Chondrocyte (in vitro differentiated cells): ENCODE measurements at regions not wholly inside any gene's neighbourhood (a gene's known extent, or its start where the extent isn't known, plus 50 kb on each side); places are given as distances from the start of the nearest gene placed in this dataset.
A peak's percentile ranks its signal among the peaks of the same experiment; 100 is the strongest.

Experiments
- DNase-seq: peaks from one replicate; pipeline ENCODE4 v3.0.0; 2021; ENCODE audit warnings: mixed read lengths, low spot score
- H3K27ac Mint-ChIP-seq: one replicate; pipeline ENCODE4 v1.8.0; 2021; ENCODE audit warnings: mild to moderate bottlenecking, moderate library complexity, mixed read lengths; ENCODE audit not compliant: unreplicated experiment
- H3K27me3 Mint-ChIP-seq: 2 replicates; pipeline ENCODE4 v1.8.0; 2021; ENCODE audit warnings: low read depth, mixed read lengths
- H3K36me3 Mint-ChIP-seq: 2 replicates; pipeline ENCODE4 v1.8.0; 2021; ENCODE audit warnings: low read depth, mixed read lengths
- H3K4me1 Mint-ChIP-seq: 2 replicates; pipeline ENCODE4 v1.8.0; 2021; ENCODE audit warnings: low read depth, mild to moderate bottlenecking, mixed read lengths
- H3K4me3 Mint-ChIP-seq: one replicate; pipeline ENCODE4 v1.8.0; 2021; ENCODE audit warnings: mild to moderate bottlenecking, moderate library complexity, mixed read lengths; ENCODE audit not compliant: unreplicated experiment
- H3K9me3 Mint-ChIP-seq: 2 replicates; pipeline ENCODE4 v1.8.0; 2021; ENCODE audit warnings: low read depth, mixed read lengths
- CTCF ChIP-seq: fragments of 200-600 bp; sonication (generic); IDR thresholded peaks from 2 replicates; pipeline ENCODE4 v1.5.0; 2021; ENCODE audit warnings: antibody characterized with exemption, mild to moderate bottlenecking, moderate library complexity

DNA sequence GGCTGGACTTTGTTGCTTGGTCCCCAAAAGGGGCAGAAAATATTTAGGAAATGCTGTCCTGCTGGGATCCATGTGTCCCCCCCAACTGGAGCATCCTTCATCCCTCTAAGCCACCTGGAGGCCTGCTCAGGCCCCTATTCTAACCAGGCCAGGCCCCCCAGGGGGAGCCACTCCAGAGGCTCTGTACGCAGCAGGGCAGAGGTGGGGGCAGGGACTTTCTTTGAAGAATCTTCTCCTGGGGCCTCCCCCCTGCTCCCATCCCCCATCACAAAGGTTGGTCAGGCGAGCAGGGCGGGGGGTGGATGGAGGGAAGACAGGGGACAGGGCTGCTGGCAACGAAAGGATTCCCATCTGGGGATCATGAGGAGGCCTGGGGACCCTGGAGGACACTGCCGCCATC is 170.8 kb downstream of the MN1 start:
- no peak for TF ChIP-seq CTCF
- Mint-ChIP-seq H3K27me3 (no peaks in the 10 kb centered on the region), H3K4me1 (peaks cover 9% of the 10 kb centered on the region), H3K36me3 (no peaks in the 10 kb centered on the region), H3K27ac (no peak overlapping the region), H3K9me3 (no peaks in the 10 kb centered on the region), H3K4me3 (no peak overlapping the region)
- peak; percentile 25 for DNase-seq

DNA sequence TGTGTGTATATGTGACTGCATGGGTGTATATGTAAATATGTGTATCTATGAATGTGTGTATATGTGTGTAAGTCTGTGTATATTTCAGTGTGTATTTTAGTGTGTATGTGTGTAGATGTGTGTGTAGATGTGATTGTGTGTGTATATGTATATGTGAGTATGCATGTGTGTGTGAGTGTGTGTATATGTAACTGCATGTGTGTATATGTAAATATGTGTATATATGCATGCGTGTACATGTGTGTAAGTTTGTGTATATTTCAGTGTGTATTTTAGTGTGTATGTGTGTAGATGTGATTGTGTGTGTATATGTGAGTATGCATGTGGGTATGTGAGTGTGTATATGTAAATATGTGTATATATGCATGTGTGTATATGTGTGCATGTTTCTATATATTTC is 169.9 kb downstream of the MN1 start:
- H3K27ac Mint-ChIP-seq = no peak overlapping the region
- H3K27me3 Mint-ChIP-seq = no peaks in the 10 kb centered on the region
- no peak for DNase-seq
- no peak for TF ChIP-seq CTCF
- no peaks in the 10 kb centered on the region for H3K9me3 Mint-ChIP-seq
- H3K4me3 Mint-ChIP-seq = no peak overlapping the region
- peaks cover 16% of the 10 kb centered on the region for H3K4me1 Mint-ChIP-seq
- no peaks in the 10 kb centered on the region for H3K36me3 Mint-ChIP-seq

DNA sequence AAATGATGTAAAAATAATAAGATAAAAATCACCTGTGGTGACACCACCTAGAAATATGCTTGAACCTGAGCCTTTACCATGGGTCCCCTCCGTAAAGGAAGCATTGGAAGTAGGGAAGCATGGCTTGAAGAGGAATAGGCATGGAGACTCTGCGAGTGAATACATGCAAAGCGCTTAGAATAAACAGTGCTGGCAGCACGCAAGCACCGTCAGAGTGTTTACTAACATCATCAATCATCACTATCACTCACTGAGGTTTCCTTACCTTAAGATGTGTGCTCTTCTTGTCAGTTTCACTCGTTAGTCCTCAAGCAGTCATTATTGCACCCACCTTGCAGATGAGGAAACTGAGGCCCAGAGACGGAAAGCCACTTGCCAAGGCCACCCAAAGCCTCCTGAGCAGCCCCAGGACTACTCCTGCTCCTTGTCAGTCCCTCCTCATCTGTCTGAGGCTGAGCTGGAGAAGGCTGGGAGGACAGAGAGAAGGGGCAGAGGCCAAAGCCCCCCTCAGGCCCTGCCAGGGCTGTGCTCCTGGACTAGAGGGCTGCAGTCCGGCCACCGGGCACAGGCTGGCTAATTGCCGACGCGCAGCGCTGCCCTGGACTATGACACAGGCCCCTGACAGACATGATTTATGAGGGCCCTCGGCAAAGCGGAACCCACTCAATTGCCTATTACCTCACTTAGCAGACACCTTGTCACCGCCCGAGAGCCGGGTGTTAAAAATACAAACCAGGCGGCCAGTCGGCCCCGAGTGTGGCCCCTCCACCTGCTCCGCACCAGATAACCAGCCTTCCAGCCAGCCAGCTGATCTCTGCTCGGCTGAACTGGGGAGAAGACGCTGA is 168.9 kb downstream of the MN1 start:
- no peak for TF ChIP-seq CTCF
- H3K27me3 Mint-ChIP-seq = no peaks in the 10 kb centered on the region
- no peaks in the 10 kb centered on the region for H3K36me3 Mint-ChIP-seq
- no peak overlapping the region for H3K4me3 Mint-ChIP-seq
- DNase-seq = peak; percentile 65
- no peaks in the 10 kb centered on the region for H3K9me3 Mint-ChIP-seq
- peaks cover 27% of the 10 kb centered on the region for H3K4me1 Mint-ChIP-seq
- no peak overlapping the region for H3K27ac Mint-ChIP-seq

DNA sequence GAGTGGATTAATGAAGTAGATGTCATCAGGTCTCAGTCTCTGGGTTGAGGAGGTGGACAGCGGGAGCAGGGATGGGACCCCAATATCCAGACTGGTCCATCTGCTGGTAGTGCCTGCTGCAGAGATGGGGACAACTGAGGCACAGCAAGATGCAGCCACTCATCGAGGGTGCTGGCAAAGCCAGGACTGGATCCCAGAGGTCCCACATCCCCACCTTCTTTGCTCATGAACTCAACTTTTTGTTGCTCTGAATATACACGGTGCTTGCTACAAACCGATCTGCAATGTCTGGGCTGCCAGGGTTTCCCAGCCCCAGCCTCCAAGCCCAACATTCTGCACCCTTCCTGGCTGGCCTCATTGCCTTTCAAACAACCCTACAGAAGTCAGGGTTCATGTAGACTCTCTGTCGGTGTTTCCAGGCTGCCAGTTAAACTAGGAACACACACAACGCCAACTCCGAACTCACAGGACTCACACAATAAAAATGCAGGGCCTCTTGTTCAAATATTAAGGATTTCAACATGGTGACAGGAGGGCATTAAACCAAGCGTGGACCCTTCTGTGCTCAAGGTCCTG is 168.2 kb downstream of the MN1 start:
- H3K4me1 Mint-ChIP-seq = peaks cover 29% of the 10 kb centered on the region
- no peak for TF ChIP-seq CTCF
- no peak overlapping the region for H3K27ac Mint-ChIP-seq
- no peaks in the 10 kb centered on the region for H3K27me3 Mint-ChIP-seq
- no peak overlapping the region for H3K4me3 Mint-ChIP-seq
- H3K36me3 Mint-ChIP-seq = no peaks in the 10 kb centered on the region
- no peak for DNase-seq
- no peaks in the 10 kb centered on the region for H3K9me3 Mint-ChIP-seq

DNA sequence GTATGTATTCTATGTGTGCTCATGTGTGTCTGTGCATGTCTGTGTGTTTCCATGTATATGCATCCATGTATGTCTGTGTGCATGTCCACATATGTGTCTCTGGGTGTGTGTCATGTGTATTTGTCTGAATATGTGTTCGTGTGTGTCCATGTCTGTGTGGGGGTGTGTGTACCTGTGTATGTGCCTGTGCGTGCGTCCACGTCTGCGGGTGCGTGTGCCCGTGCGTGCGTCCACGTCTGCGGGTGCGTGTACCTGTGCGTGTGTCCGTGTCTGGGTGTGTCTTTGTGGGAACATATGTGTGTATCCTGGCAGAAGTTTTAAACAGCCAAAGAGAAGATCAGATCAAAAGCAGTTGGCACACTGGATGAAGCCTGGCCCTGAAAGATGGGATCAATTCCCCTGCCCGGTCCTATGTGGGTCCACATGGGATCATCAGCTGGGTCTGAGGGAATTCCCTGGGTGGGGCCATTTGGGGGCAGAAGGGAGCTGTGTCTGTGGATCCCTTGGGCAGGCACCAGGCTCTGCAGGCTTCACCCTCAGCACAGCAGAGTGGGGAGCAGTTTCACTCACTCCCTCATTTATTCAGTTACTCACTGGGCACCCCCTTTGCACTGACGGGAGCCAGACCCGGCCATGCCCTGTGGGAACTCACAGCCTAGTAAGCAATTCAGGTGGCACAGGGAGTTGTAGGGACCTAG is 167.4 kb downstream of the MN1 start:
- Mint-ChIP-seq H3K27me3 (no peaks in the 10 kb centered on the region), H3K27ac (no peak overlapping the region), H3K9me3 (no peaks in the 10 kb centered on the region), H3K4me3 (no peak overlapping the region), H3K4me1 (peaks cover 34% of the 10 kb centered on the region), H3K36me3 (no peaks in the 10 kb centered on the region)
- TF ChIP-seq CTCF = no peak
- peak; percentile 58 for DNase-seq
